Body of pancreas (tissue), 4 donors: ENCODE measurements at regions not wholly inside any gene's neighbourhood (a gene's known extent, or its start where the extent isn't known, plus 50 kb on each side); places are given as distances from the start of the nearest gene placed in this dataset.

Experiments
- ATAC-seq: fragments of 150-250 bp; one replicate; pipeline ENCODE4 v1.9.1; 2016
- DNase-seq, 4 donors: peaks; one replicate each; pipeline ENCODE4 v3.0.0-alpha.2; 2019
- H3K27ac ChIP-seq, 4 donors: fragments of 200-600 bp; sonication (generic); 1 replicate in 3 of 4; 2 replicates in 1 of 4; pipeline versions ENCODE4 v1.5.1 to v1.6.1; 2016 to 2019; ENCODE audit warnings: mild to moderate bottlenecking in 1 of 4, mixed read lengths in 1 of 4, moderate library complexity in 1 of 4
- H3K27me3 ChIP-seq, 2 donors: fragments of 200-600 bp; sonication (generic); one replicate each; pipeline ENCODE4 v1.6.0; 2016; ENCODE audit warnings: mild to moderate bottlenecking in 1 of 2
- H3K36me3 ChIP-seq, 2 donors: fragments of 200-600 bp; sonication (generic); replicated peaks in 1 of 2; 2 replicates each; pipeline ENCODE4 v1.5.1; 2016; ENCODE audit warnings: low read depth in 2 of 2; ENCODE audit not compliant: insufficient read depth in 1 of 2
- H3K4me1 ChIP-seq: fragments of 200-600 bp; sonication (generic); one replicate; pipeline ENCODE4 v1.6.0; 2016
- H3K4me3 ChIP-seq, 2 donors: fragments of 200-600 bp; sonication (generic); 1 replicate in 1 of 2; 2 replicates in 1 of 2; pipeline ENCODE4 v1.5.1; 2016 to 2019
- H3K9me3 ChIP-seq, 3 donors: fragments of 200-600 bp; sonication (generic); 1 replicate in 2 of 3; 2 replicates in 1 of 3; pipeline ENCODE4 v1.5.1; 2016
- POLR2A ChIP-seq, 3 donors: fragments of 450-650 bp; IDR thresholded peaks; one replicate each; pipeline ENCODE4 v1.6.1; 2016; ENCODE audit warnings: antibody characterized with exemption in 3 of 3, mild to moderate bottlenecking in 2 of 3
- WGBS, 2 donors: methylation state at CpG; one replicate each; pipeline ENCODE4 v1.1.5; 2017; 5-methylcytosine and 5-hydroxymethylcytosine counted together
- intact Hi-C: fragments of 100-400 bp; cut with DNase I; formaldehyde crosslinking; loops from one replicate; pipeline ENCODE4 v1.15.1; 2023
- TF ChIP-seq, protein P1 (sequence below), 7 experiments: fragments of 450-650 bp in 4 of 7; fragments of 200-600 bp in 3 of 7; sonication (generic) in 3 of 7; IDR thresholded peaks; one replicate each; pipeline ENCODE4 v1.5.1; 2016 to 2019; ENCODE audit warnings: antibody characterized with exemption in 7 of 7

- intact Hi-C loops: no loop called here
- no peak overlapping the region for H3K27ac ChIP-seq
- WGBS, 2 donors: 75 to 80% methylated on average over 4 of the region's 4 CpGs
Observed at GRCh38 chr6:10156875-10157274, 258.0 kb downstream of the TFAP2A start.

DNA sequence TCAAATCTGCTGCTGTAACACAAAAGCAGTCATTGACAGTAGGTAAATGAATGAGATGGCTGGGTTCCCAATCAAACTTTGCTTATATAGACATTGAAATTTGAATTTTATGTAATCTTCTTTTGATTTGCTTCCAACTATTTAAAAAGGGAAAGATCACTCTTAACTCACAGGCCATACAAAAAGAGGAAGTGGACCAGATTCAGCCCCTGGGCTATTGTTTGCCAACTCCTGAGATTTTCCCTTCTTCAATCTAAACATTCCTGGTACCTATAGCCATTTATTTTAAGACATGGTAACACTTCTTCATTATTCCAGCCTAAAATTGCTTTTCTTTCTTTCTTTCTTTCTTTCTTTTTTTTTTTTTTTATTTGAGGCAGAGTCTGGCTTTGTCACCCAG lies 260.6 kb downstream of the TFAP2A start:
- intact Hi-C loops: no loop called here
- H3K4me1 ChIP-seq: no peaks in the 10 kb centered on the region
- no peaks in the 10 kb centered on the region for H3K36me3 ChIP-seq
- no peaks in the 10 kb centered on the region for H3K9me3 ChIP-seq
- no peak for TF ChIP-seq POLR2A (IDR thresholded peaks at IDR 0.05)
- TF ChIP-seq, protein P1, sequence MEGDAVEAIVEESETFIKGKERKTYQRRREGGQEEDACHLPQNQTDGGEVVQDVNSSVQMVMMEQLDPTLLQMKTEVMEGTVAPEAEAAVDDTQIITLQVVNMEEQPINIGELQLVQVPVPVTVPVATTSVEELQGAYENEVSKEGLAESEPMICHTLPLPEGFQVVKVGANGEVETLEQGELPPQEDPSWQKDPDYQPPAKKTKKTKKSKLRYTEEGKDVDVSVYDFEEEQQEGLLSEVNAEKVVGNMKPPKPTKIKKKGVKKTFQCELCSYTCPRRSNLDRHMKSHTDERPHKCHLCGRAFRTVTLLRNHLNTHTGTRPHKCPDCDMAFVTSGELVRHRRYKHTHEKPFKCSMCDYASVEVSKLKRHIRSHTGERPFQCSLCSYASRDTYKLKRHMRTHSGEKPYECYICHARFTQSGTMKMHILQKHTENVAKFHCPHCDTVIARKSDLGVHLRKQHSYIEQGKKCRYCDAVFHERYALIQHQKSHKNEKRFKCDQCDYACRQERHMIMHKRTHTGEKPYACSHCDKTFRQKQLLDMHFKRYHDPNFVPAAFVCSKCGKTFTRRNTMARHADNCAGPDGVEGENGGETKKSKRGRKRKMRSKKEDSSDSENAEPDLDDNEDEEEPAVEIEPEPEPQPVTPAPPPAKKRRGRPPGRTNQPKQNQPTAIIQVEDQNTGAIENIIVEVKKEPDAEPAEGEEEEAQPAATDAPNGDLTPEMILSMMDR (IDR thresholded peaks at IDR 0.05): no peak
- no peak overlapping the region for H3K4me3 ChIP-seq
- ATAC-seq (no peak), DNase-seq (no peak)
- no peak overlapping the region for H3K27ac ChIP-seq
- no peaks in the 10 kb centered on the region for H3K27me3 ChIP-seq

More at GRCh38 chr6:10156875-10157274, 258.0 kb downstream of the TFAP2A start:
- H3K4me3 ChIP-seq: no peak overlapping the region
- H3K27me3 ChIP-seq: no peaks in the 10 kb centered on the region
- ATAC-seq (no peak), DNase-seq (no peak)
- H3K4me1 ChIP-seq: no peaks in the 10 kb centered on the region
- H3K36me3 ChIP-seq: no peaks in the 10 kb centered on the region
- TF ChIP-seq, protein P1 (IDR thresholded peaks at IDR 0.05): no peak
- no peak for TF ChIP-seq POLR2A (IDR thresholded peaks at IDR 0.05)
- H3K9me3 ChIP-seq: no peaks in the 10 kb centered on the region

DNA sequence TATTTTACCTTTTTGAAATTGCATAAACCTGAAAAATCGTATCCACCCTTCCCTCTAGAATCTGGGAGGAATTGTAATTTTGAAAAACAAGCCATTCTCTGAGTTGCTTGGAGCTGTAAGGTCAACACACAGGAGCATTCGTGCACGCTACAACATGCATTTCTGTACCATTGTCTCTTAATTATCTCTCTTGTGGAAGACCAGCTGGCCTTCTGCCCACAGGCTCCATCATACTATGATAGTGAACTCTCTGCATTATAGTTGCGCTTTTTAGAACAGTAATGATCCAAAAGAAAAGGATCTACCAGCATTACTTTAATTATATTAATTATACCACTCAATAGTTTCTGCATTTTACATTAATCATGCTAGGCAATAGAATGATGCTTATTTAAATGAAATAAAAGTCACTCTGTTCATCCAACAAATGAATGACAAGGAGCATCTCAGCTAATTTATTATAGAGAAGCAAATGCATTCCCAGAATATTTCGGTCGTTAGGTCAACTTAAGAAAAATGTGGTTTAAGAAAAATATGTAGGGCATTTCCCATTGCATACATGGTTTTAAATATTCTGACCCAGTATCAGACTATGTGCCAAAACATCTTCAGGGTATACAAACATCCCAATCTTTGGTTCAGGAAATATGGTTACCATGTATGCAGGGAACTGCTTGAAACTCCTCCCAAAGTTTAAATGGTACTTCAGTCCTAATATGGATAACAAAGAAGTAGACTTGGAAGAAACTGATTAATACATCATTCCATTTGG lies 263.5 kb downstream of the TFAP2A start:
- intact Hi-C loops: no loop called here

GRCh38 chr6:10149603-10150002 lies 265.3 kb downstream of the TFAP2A start:
- WGBS, 2 donors: 58 to 66% methylated on average over 12 of the region's 12 CpGs
- no peaks in the 10 kb centered on the region for H3K36me3 ChIP-seq
- no peaks in the 10 kb centered on the region for H3K9me3 ChIP-seq
- H3K27me3 ChIP-seq: no peaks in the 10 kb centered on the region
- ATAC-seq (no peak), DNase-seq (no peak)
- H3K4me1 ChIP-seq: no peaks in the 10 kb centered on the region
- no peak overlapping the region for H3K4me3 ChIP-seq
- TF ChIP-seq, protein P1 (IDR thresholded peaks at IDR 0.05): no peak
- no peak for TF ChIP-seq POLR2A (IDR thresholded peaks at IDR 0.05)
- intact Hi-C loops: no loop called here
- H3K27ac ChIP-seq: no peak overlapping the region

More for the DNA sequence above, 263.5 kb downstream of the TFAP2A start:
- Histone ChIP-seq H3K9me3 (no peaks in the 10 kb centered on the region), H3K4me3 (no peak overlapping the region), H3K4me1 (no peaks in the 10 kb centered on the region), H3K27me3 (no peaks in the 10 kb centered on the region), H3K27ac (no peak overlapping the region), H3K36me3 (no peaks in the 10 kb centered on the region)
- no peak for DNase-seq
- no peak for ATAC-seq
- 60 to 63% methylated on average over 6 of the region's 6 CpGs for WGBS, 2 donors
- TF ChIP-seq POLR2A (IDR thresholded peaks at IDR 0.05): no peak
- TF ChIP-seq, protein P1 (IDR thresholded peaks at IDR 0.05): no peak
